Ascending aorta (tissue), 2 donors: ENCODE measurements at regions not wholly inside any gene's neighbourhood (a gene's known extent, or its start where the extent isn't known, plus 50 kb on each side); places are given as distances from the start of the nearest gene placed in this dataset.

Experiments used
- DNase-seq, 2 donors: peaks; one replicate each; pipeline ENCODE4 v3.0.0-alpha.2; 2019; ENCODE audit warnings: low spot score in 2 of 2
- H3K27ac ChIP-seq, 2 donors: fragments of 200-600 bp; sonication (generic); one replicate each; pipeline ENCODE4 v1.5.1; 2016 to 2017; ENCODE audit warnings: mild to moderate bottlenecking in 1 of 2
- H3K27me3 ChIP-seq: fragments of 200-600 bp; sonication (generic); one replicate; pipeline ENCODE4 v1.5.1; 2017
- H3K36me3 ChIP-seq, 2 donors: fragments of 200-600 bp; sonication (generic); one replicate each; pipeline ENCODE4 v1.5.1; 2016
- H3K4me1 ChIP-seq, 2 donors: fragments of 200-600 bp; sonication (generic); one replicate each; pipeline ENCODE4 v1.5.1; 2016 to 2017; ENCODE audit warnings: mild to moderate bottlenecking in 1 of 2
- H3K4me3 ChIP-seq, 2 donors: fragments of 200-600 bp; sonication (generic); one replicate each; pipeline ENCODE4 v1.5.1; 2016 to 2017; ENCODE audit warnings: mild to moderate bottlenecking in 1 of 2
- H3K9me3 ChIP-seq, 2 donors: fragments of 200-600 bp; sonication (generic); one replicate each; pipeline ENCODE4 v1.5.1; 2016
- intact Hi-C: fragments of 100-400 bp; cut with DNase I; formaldehyde crosslinking; loops from one replicate; pipeline ENCODE4 v1.15.1; 2023
- TF ChIP-seq, protein P1 (sequence below), 3 experiments: fragments of 200-600 bp in 2 of 3; fragments of 450-650 bp in 1 of 3; sonication (generic) in 2 of 3; IDR thresholded peaks; one replicate each; pipeline ENCODE4 v1.5.1; 2016 to 2019; ENCODE audit warnings: antibody characterized with exemption in 3 of 3, mild to moderate bottlenecking in 1 of 3, moderate library complexity in 1 of 3

DNA sequence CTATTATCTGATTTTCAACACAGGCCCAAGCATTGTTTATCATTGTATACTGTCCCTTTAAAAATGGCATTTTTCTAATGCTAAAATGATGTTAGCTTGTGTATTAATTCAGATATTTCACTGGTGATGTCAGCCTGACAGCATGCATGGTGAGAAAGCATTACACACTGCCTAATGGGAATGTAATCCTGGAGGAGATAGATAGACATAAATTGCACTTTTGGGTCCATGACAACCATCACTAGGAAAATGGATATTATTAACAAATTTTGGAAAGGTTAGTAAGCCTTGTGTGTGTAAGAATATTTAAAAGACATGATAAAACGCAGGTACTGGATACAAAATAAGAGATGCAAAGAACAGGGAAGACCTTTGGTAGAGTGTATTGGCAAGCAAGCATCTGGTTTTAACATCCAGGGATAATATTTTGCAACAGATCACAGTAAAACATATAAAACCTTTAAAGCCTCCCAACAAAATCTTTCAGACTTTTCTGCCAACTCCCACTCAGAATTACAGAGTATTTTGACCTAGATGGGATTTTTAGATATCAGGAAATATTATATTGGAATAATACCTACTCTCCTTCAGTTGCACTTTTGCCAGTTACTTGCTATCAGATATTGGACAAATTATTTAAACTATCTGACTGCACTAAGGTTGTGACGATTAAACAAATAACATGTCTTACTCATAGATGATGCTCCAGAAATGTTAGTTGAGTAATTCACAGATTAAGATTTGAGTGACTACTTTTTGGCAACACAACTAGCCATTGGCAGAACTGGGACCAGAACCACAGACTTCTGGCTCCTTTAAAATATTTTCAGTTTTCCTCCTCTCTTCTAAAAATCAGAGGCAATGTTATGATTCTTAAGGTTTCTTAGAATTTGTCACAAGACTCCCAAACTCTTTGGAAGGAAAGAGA is 291.6 kb upstream of the SEMA3C start:
- Histone ChIP-seq H3K36me3 (no peaks in the 10 kb centered on the region), H3K27ac (no peak overlapping the region), H3K4me1 (peaks cover 2 to 6% of the 10 kb centered on the region in 2 donors), H3K9me3 (no peaks in the 10 kb centered on the region), H3K4me3 (no peak overlapping the region), H3K27me3 (no peaks in the 10 kb centered on the region)
- DNase-seq = no peak
- TF ChIP-seq, protein P1, sequence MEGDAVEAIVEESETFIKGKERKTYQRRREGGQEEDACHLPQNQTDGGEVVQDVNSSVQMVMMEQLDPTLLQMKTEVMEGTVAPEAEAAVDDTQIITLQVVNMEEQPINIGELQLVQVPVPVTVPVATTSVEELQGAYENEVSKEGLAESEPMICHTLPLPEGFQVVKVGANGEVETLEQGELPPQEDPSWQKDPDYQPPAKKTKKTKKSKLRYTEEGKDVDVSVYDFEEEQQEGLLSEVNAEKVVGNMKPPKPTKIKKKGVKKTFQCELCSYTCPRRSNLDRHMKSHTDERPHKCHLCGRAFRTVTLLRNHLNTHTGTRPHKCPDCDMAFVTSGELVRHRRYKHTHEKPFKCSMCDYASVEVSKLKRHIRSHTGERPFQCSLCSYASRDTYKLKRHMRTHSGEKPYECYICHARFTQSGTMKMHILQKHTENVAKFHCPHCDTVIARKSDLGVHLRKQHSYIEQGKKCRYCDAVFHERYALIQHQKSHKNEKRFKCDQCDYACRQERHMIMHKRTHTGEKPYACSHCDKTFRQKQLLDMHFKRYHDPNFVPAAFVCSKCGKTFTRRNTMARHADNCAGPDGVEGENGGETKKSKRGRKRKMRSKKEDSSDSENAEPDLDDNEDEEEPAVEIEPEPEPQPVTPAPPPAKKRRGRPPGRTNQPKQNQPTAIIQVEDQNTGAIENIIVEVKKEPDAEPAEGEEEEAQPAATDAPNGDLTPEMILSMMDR (IDR thresholded peaks at IDR 0.05) = no peak
- intact Hi-C loops = no loop called here

DNA sequence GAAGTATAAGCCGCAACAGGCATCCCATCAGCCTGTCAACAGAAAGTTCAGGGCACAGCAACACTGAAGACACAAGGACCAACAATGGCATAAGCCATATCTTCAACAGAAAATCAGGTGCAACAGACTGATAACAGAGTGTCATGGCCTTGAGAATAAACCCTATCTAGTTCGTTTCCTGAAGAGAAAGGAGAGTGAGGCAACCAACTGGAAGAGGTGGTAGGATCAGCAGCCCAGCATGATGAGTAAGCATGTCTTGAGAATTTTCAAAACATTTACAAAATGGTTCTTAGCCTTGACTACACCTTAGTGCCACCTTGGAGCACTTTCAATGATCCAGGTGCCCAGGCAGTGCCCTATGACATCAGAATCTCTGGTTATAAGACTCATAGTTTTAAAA is 290.2 kb upstream of the SEMA3C start:
- H3K27ac ChIP-seq = no peak overlapping the region
- H3K36me3 ChIP-seq = no peaks in the 10 kb centered on the region
- peaks cover 2 to 6% of the 10 kb centered on the region in 2 donors for H3K4me1 ChIP-seq
- intact Hi-C loops = no loop called here
- DNase-seq = no peak
- no peaks in the 10 kb centered on the region for H3K27me3 ChIP-seq
- no peak overlapping the region for H3K4me3 ChIP-seq
- TF ChIP-seq, protein P1 (IDR thresholded peaks at IDR 0.05) = no peak
- no peaks in the 10 kb centered on the region for H3K9me3 ChIP-seq

DNA sequence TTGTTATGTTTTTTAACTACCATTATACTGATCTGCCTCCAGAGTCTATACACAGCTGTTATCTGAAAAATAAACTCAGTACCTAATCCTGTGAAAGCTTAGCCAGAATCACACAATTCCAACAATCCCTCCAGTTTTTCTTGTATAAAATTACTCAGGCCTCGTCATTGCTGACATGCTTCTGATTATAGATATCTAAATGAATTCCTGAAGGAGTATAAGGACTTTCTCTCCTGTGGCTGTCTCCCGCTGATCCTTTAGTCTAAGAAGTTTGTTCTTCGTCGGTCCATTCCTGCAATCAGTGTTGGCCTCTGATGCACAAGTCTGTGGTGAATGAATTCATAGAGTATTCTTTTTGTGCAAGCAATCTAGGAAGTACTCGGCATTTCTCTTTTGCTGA is 288.9 kb upstream of the SEMA3C start:
- Histone ChIP-seq H3K36me3 (no peaks in the 10 kb centered on the region), H3K9me3 (no peaks in the 10 kb centered on the region), H3K4me1 (peaks cover 2 to 6% of the 10 kb centered on the region in 2 donors), H3K4me3 (no peak overlapping the region), H3K27ac (no peak overlapping the region), H3K27me3 (no peaks in the 10 kb centered on the region)
- DNase-seq = no peak
- intact Hi-C loops = no loop called here
- TF ChIP-seq, protein P1 (IDR thresholded peaks at IDR 0.05) = no peak

DNA sequence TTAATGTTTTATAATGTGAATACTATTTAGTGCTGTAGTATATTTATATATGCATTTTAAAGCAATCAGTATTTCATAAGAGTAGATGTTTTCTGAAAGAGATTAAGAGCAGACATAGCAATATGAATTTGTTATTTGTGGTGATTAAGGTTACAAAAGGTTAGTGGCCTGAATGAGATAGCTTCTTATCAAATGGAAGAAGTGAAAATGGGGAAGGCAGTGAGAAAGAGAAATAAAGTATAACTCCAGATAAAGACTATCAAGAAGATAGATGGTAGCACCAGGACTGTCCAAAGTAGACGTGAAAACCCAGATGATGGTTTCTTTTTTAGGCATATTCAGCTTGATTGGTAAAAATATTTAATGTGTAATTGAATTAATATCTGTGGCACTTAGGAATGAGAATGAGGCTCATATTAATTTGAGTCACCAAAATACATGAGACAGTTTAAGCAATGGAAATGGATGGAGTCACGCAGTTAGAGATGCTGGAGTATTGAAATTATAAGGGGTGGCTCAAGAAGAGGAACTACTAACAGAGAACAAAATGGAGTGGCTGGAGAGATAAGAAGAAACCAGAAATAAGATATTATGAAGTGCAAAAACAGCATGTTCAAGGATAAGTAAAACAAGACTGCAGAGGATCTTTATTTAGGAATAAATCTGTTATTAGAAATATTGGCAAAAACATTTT is 288.0 kb upstream of the SEMA3C start:
- H3K4me1 ChIP-seq = peaks cover 2 to 6% of the 10 kb centered on the region in 2 donors
- intact Hi-C loops = no loop called here
- no peaks in the 10 kb centered on the region for H3K36me3 ChIP-seq
- no peak overlapping the region for H3K27ac ChIP-seq
- no peaks in the 10 kb centered on the region for H3K27me3 ChIP-seq
- DNase-seq = no peak
- H3K9me3 ChIP-seq = no peaks in the 10 kb centered on the region
- TF ChIP-seq, protein P1 (IDR thresholded peaks at IDR 0.05) = no peak
- no peak overlapping the region for H3K4me3 ChIP-seq

DNA sequence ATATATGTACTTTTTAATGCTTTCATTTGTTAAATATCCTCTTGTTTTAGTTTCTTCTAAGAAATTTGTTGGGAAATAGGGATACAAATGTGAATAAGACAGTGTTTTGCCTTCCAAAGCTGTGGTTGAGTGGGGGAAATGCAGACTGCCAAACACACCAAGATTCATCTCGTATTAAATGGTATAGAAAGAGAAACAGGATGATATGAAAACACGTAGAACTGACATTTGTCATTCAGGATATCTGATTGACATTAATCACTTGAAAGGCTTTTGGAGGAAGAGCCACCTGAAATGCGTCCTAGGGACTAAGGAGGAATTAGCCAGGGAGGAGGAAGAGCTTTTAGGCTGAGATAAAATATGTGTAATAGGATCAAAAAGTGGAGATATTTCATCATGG is 287.4 kb upstream of the SEMA3C start:
- intact Hi-C loops = no loop called here
- TF ChIP-seq, protein P1 (IDR thresholded peaks at IDR 0.05) = no peak
- no peak overlapping the region for H3K27ac ChIP-seq
- DNase-seq = no peak
- H3K4me3 ChIP-seq = no peak overlapping the region
- H3K9me3 ChIP-seq = no peaks in the 10 kb centered on the region
- H3K4me1 ChIP-seq = peaks cover under 1 to 4% of the 10 kb centered on the region in 2 donors
- no peaks in the 10 kb centered on the region for H3K27me3 ChIP-seq
- no peaks in the 10 kb centered on the region for H3K36me3 ChIP-seq
